ENCODE measurements at regions not wholly inside any gene's neighbourhood (a gene's known extent, or its start where the extent isn't known, plus 50 kb on each side); places are given as distances from the start of the nearest gene placed in this dataset.

- Histone ChIP-seq H3K27me3 (no peaks in the 10 kb centered on the region), H3K9me3 (no peaks in the 10 kb centered on the region), H3K27ac (no peak overlapping the region), H3K36me3 (no peaks in the 10 kb centered on the region), H3K4me3 (no peak overlapping the region), H3K4me1 (peaks cover 0 to 6% (median 0%) of the 10 kb centered on the region in 12 donors)
- no peak for ATAC-seq
- intact Hi-C loops (cut with DNase I): no loop called here
- DNase-seq: no peak
- 79 to 90% (median 86%) methylated on average over 10 of the region's 10 CpGs for WGBS, 4 donors
- TF ChIP-seq CTCF (IDR thresholded peaks at IDR 0.05) (no peak), POLR2A (IDR thresholded peaks at IDR 0.05) (no peak)
Observed at GRCh38 chr10:124175701-124176348, 82.4 kb upstream of the CHST15 start.

- Histone ChIP-seq H3K27ac (no peak overlapping the region), H3K27me3 (no peaks in the 10 kb centered on the region), H3K4me3 (no peak overlapping the region), H3K9me3 (no peaks in the 10 kb centered on the region), H3K36me3 (no peaks in the 10 kb centered on the region), H3K4me1 (peaks cover 0 to 6% (median 0%) of the 10 kb centered on the region in 12 donors)
- 91 to 94% (median 92%) methylated on average over 5 to 10 of the region's 10 CpGs for WGBS, 4 donors
- intact Hi-C loops (cut with DNase I): no loop called here
- no peak for ATAC-seq
- no peak for TF ChIP-seq POLR2A (IDR thresholded peaks at IDR 0.05)
- no peak for TF ChIP-seq CTCF (IDR thresholded peaks at IDR 0.05)
- no peak for DNase-seq
Observed at GRCh38 chr10:124174673-124175645, 81.6 kb upstream of the CHST15 start.

- DNase-seq (no peak), ATAC-seq (no peak)
- Histone ChIP-seq H3K36me3 (no peaks in the 10 kb centered on the region), H3K27me3 (no peaks in the 10 kb centered on the region), H3K4me1 (peaks cover 0 to 6% (median 0%) of the 10 kb centered on the region in 12 donors), H3K9me3 (no peaks in the 10 kb centered on the region), H3K4me3 (no peak overlapping the region), H3K27ac (no peak overlapping the region)
- TF ChIP-seq CTCF (IDR thresholded peaks at IDR 0.05) (no peak), POLR2A (IDR thresholded peaks at IDR 0.05) (no peak)
- intact Hi-C loops (cut with DNase I): no loop called here
- 92 to 95% (median 94%) methylated on average over 13 to 15 of the region's 15 CpGs for WGBS, 4 donors
Observed at GRCh38 chr10:124174071-124174566, 80.7 kb upstream of the CHST15 start.

- 87 to 92% (median 89%) methylated on average over 16 of the region's 16 CpGs for WGBS, 4 donors
- H3K36me3 ChIP-seq: no peaks in the 10 kb centered on the region
- no peak overlapping the region for H3K4me3 ChIP-seq
- ATAC-seq: no peak
- no peak for TF ChIP-seq POLR2A (IDR thresholded peaks at IDR 0.05)
- TF ChIP-seq CTCF (IDR thresholded peaks at IDR 0.05): no peak
- intact Hi-C loops (cut with DNase I): no loop called here
- no peaks in the 10 kb centered on the region for H3K9me3 ChIP-seq
- H3K27ac ChIP-seq: no peak overlapping the region
- H3K27me3 ChIP-seq: no peaks in the 10 kb centered on the region
- DNase-seq: no peak
- peaks cover 0 to 6% (median 0%) of the 10 kb centered on the region in 12 donors for H3K4me1 ChIP-seq
Observed at GRCh38 chr10:124173298-124173900, 80.0 kb upstream of the CHST15 start.
